HUES6 (cell line): ENCODE measurements at regions not wholly inside any gene's neighbourhood (a gene's known extent, or its start where the extent isn't known, plus 50 kb on each side); places are given as distances from the start of the nearest gene placed in this dataset.

Experiments
- H3K27ac ChIP-seq: 2 replicates; pipeline ENCODE4 v1.7.0; 2013; ENCODE audit warnings: low read depth, mild to moderate bottlenecking, low read length, inconsistent platforms
- H3K27me3 ChIP-seq: 2 replicates; pipeline ENCODE4 v1.6.1; 2013; ENCODE audit warnings: low read length; ENCODE audit not compliant: control insufficient read depth, insufficient read depth
- H3K36me3 ChIP-seq: 2 replicates; pipeline ENCODE4 v1.6.1; 2013; ENCODE audit warnings: low read length; ENCODE audit not compliant: control insufficient read depth, insufficient read depth
- H3K4me1 ChIP-seq: 2 replicates; pipeline ENCODE4 v1.6.1; 2013; ENCODE audit warnings: low read length; ENCODE audit not compliant: control insufficient read depth, insufficient read depth
- H3K4me3 ChIP-seq: 2 replicates; pipeline ENCODE4 v1.5.1; 2013; ENCODE audit warnings: low read depth, low read length
- H3K9ac ChIP-seq: one replicate; pipeline ENCODE4 v1.6.1; 2013; ENCODE audit warnings: mild to moderate bottlenecking, low read length
- H3K9me3 ChIP-seq: 2 replicates; pipeline ENCODE4 v1.6.1; 2013; ENCODE audit warnings: low read depth, low read length; ENCODE audit not compliant: control insufficient read depth, insufficient read depth

DNA sequence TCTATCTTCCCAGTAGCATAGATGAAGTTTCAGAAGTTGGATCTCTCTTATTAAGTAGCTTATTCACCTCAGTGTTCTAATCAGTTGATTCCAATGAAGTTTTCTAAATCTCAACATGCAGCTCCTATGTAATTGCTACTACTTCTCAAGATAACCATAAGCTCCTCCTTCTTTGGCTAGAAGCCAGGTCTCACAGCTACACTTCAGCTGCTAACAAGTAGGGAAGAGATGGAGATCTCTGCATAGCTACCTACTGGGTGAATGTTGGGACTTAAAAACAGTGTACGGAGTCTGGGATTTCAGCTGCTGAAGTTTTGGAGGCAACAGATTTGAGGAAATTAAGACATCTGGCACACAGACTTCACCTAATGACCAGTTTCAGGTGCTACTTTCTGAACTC is 661.0 kb downstream of the SLITRK1 start:
- no peaks in the 10 kb centered on the region for H3K9me3 ChIP-seq
- no peaks in the 10 kb centered on the region for H3K27me3 ChIP-seq
- peaks cover 10% of the 10 kb centered on the region; the same call in 1 of the 2 replicates for H3K4me1 ChIP-seq
- no peaks in the 10 kb centered on the region for H3K36me3 ChIP-seq
- H3K9ac ChIP-seq: no peak overlapping the region
- H3K4me3 ChIP-seq: no peak overlapping the region
- H3K27ac ChIP-seq: no peak overlapping the region

GRCh38 chr13:83220241-83220640 is 662.0 kb downstream of the SLITRK1 start:
- Histone ChIP-seq H3K9ac (no peak overlapping the region), H3K4me3 (no peak overlapping the region), H3K27ac (no peak overlapping the region), H3K36me3 (no peaks in the 10 kb centered on the region), H3K4me1 (peaks cover 14% of the 10 kb centered on the region; the same call in 1 of the 2 replicates), H3K9me3 (no peaks in the 10 kb centered on the region), H3K27me3 (no peaks in the 10 kb centered on the region)

GRCh38 chr13:83219832-83220231 is 662.4 kb downstream of the SLITRK1 start:
- Histone ChIP-seq H3K9ac (no peak overlapping the region), H3K4me3 (no peak overlapping the region), H3K27me3 (no peaks in the 10 kb centered on the region), H3K36me3 (no peaks in the 10 kb centered on the region), H3K27ac (no peak overlapping the region), H3K4me1 (peaks cover 14% of the 10 kb centered on the region; the same call in 1 of the 2 replicates), H3K9me3 (no peaks in the 10 kb centered on the region)

DNA sequence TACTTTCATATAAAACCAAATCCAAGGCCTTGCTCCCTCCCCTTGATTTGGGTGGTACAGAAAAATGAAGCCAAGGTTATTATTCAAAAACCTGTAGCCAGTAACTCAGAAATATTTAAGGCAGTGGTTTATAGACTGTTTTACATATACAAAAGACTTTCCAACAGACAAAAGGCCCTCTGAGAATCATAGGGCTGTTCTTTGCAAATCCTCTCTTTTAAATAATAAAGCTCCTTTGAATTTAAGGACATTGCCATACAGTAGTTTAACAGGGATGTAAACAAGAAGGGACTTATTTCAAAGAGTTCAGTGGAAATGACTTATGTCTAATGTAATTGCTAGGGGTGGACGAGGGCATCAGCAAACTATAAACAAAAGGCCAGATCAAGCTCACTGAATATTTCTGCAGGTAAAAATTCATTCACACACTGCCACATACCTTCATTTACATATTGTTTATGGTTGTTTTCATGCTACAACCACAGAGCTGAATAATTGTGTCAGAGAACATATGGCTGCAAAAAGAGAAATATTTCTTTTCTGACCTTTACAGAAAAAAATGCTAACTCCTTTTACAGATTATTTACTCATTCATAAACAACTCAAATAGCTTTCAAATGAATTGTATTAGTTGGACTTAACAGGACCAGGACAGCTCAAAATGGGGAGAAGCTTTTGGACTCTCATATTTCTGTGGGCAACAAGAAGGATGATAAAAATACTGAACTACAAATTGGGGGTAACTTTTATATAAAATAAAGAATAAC is 665.6 kb downstream of the SLITRK1 start:
- 0 out of 2 replicates have a peak, but pooled peaks cover 3% of the 10 kb centered on the region for H3K9me3 ChIP-seq
- H3K27me3 ChIP-seq: no peaks in the 10 kb centered on the region
- H3K27ac ChIP-seq: 0 out of 2 replicates have a peak overlapping the region, but pooled peaks have one; percentile 15
- no peaks in the 10 kb centered on the region for H3K36me3 ChIP-seq
- H3K4me1 ChIP-seq: peaks cover 14% of the 10 kb centered on the region; the same call in 1 of the 2 replicates
- no peak overlapping the region for H3K9ac ChIP-seq
- no peak overlapping the region for H3K4me3 ChIP-seq

- Histone ChIP-seq H3K9ac (no peak overlapping the region), H3K4me3 (no peak overlapping the region), H3K27me3 (no peaks in the 10 kb centered on the region), H3K27ac (no peak overlapping the region), H3K36me3 (no peaks in the 10 kb centered on the region), H3K9me3 (0 out of 2 replicates have a peak, but pooled peaks cover 3% of the 10 kb centered on the region), H3K4me1 (peaks cover 14% of the 10 kb centered on the region; the same call in 1 of the 2 replicates)
Measured at GRCh38 chr13:83215627-83216026, 666.6 kb downstream of the SLITRK1 start.

GRCh38 chr13:83214452-83214851 is 667.8 kb downstream of the SLITRK1 start:
- no peaks in the 10 kb centered on the region for H3K36me3 ChIP-seq

GRCh38 chr13:83211301-83211700 is 671.0 kb downstream of the SLITRK1 start:
- Histone ChIP-seq H3K27ac (no peak overlapping the region), H3K4me1 (peaks cover 4% of the 10 kb centered on the region; the same call in 1 of the 2 replicates), H3K9ac (no peak overlapping the region), H3K36me3 (no peaks in the 10 kb centered on the region), H3K4me3 (no peak overlapping the region), H3K27me3 (no peaks in the 10 kb centered on the region), H3K9me3 (0 out of 2 replicates have a peak, but pooled peaks cover 3% of the 10 kb centered on the region)

More at GRCh38 chr13:83214452-83214851, 667.8 kb downstream of the SLITRK1 start:
- no peak overlapping the region for H3K9ac ChIP-seq
- H3K4me3 ChIP-seq: no peak overlapping the region
- no peak overlapping the region for H3K27ac ChIP-seq
- peaks cover 14% of the 10 kb centered on the region; the same call in 1 of the 2 replicates for H3K4me1 ChIP-seq
- 0 out of 2 replicates have a peak, but pooled peaks cover 3% of the 10 kb centered on the region for H3K9me3 ChIP-seq
- no peaks in the 10 kb centered on the region for H3K27me3 ChIP-seq

DNA sequence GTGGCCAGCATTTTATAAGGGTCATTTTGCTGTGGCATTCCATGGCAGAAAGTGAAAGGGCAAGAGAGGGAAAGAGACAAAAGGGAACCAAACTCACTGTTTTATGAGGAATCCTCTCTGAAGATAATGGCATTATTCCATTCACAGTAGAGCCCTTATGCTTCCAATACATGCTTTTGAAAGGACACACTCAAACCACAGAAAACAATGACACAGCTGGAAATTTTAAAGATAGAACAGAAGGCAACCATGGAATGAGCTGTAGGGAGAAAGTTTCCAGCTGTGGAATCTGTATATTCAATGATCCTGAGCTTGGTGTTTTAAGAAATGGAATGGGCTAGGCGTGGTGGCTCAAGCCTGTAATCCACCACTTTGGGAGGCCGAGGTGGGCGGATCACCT is 677.4 kb downstream of the SLITRK1 start:
- H3K9ac ChIP-seq: no peak overlapping the region
- no peaks in the 10 kb centered on the region for H3K4me1 ChIP-seq
- no peaks in the 10 kb centered on the region for H3K36me3 ChIP-seq

DNA sequence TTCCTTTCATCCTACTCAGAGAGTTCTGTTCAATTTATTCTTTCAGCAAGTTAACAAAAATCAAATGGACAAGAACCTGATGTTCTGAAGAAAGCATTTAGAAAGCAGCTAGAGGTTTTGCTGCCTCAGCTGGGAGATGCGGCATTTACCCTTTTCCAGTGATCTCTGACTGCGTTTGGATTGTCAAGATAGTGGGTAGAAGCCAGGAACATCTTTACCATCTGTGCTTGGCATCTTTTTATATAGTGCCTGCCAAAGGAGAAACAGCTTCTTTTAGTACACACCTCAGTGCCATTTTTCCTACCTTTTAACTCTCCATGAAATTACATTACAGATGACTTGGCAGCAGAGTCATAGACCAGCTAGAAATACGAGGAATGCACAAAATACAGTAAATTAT is 680.8 kb downstream of the SLITRK1 start:
- H3K27ac ChIP-seq: no peak overlapping the region
- no peaks in the 10 kb centered on the region for H3K9me3 ChIP-seq
- H3K27me3 ChIP-seq: no peaks in the 10 kb centered on the region
- no peak overlapping the region for H3K9ac ChIP-seq
- H3K36me3 ChIP-seq: no peaks in the 10 kb centered on the region
- no peaks in the 10 kb centered on the region for H3K4me1 ChIP-seq
- H3K4me3 ChIP-seq: no peak overlapping the region

More for the DNA sequence above, 677.4 kb downstream of the SLITRK1 start:
- no peaks in the 10 kb centered on the region for H3K27me3 ChIP-seq
- no peak overlapping the region for H3K27ac ChIP-seq
- no peak overlapping the region for H3K4me3 ChIP-seq
- no peaks in the 10 kb centered on the region for H3K9me3 ChIP-seq

- H3K9ac ChIP-seq: no peak overlapping the region
- no peak overlapping the region for H3K4me3 ChIP-seq
- no peaks in the 10 kb centered on the region for H3K4me1 ChIP-seq
- no peaks in the 10 kb centered on the region for H3K9me3 ChIP-seq
- no peak overlapping the region for H3K27ac ChIP-seq
- H3K36me3 ChIP-seq: no peaks in the 10 kb centered on the region
- H3K27me3 ChIP-seq: no peaks in the 10 kb centered on the region
Measured at GRCh38 chr13:83197316-83197715, 685.0 kb downstream of the SLITRK1 start.

DNA sequence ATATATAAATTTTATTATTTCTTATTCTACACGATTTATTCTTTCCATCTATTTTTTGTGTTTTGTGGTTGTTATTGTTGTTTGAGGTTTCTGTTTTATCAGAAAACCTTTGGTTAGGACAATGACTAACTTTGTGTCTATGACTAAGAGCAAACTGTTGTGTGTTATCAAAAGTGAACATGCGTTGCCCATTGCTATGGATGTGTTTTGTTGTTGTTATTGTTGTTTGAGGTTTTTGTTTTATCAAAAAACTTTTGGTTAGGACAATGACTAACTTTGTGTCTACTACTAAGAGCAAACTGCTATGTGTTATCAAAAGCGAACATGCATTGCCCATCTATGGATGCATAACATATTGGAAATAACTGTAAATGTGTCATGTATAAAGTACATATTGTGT is 692.3 kb downstream of the SLITRK1 start:
- Histone ChIP-seq H3K9ac (no peak overlapping the region), H3K36me3 (no peaks in the 10 kb centered on the region), H3K9me3 (peaks cover 18% of the 10 kb centered on the region), H3K4me3 (no peak overlapping the region), H3K4me1 (no peaks in the 10 kb centered on the region), H3K27ac (no peak overlapping the region), H3K27me3 (no peaks in the 10 kb centered on the region)
